ENCODE measurements at regions not wholly inside any gene's neighbourhood (a gene's known extent, or its start where the extent isn't known, plus 50 kb on each side); places are given as distances from the start of the nearest gene placed in this dataset.

- 94 to 96% methylated on average over 14 of the region's 14 CpGs for WGBS, 2 donors
- Histone ChIP-seq H3K4me1 (peaks cover 0 to 22% (median 20%) of the 10 kb centered on the region in 4 donors), H3K27me3 (no peaks in the 10 kb centered on the region), H3K27ac (no peak overlapping the region), H3K4me3 (no peak overlapping the region), H3K36me3 (no peaks in the 10 kb centered on the region), H3K9me3 (no peaks in the 10 kb centered on the region)
- DNase-seq (ENCODE audit: low spot score in 2 of 2) = no peak
- no peak for TF ChIP-seq EP300 (IDR thresholded peaks at IDR 0.05)
- TF ChIP-seq CTCF (IDR thresholded peaks at IDR 0.05) = no peak
- TF ChIP-seq POLR2A (IDR thresholded peaks at IDR 0.05) = no peak
These were observed 239.0 kb downstream of the SYK start for GRCh38 chr9:91040371-91041215.

- H3K27me3 ChIP-seq = no peaks in the 10 kb centered on the region
- WGBS, 2 donors = 90% methylated on average over 4 of the region's 4 CpGs
- H3K27ac ChIP-seq = no peak overlapping the region
- H3K9me3 ChIP-seq = no peaks in the 10 kb centered on the region
- DNase-seq (ENCODE audit: low spot score in 2 of 2) = no peak
- peaks cover 0 to 18% (median 16%) of the 10 kb centered on the region in 4 donors for H3K4me1 ChIP-seq
- H3K4me3 ChIP-seq = no peak overlapping the region
- TF ChIP-seq EP300 (IDR thresholded peaks at IDR 0.05) (no peak), POLR2A (IDR thresholded peaks at IDR 0.05) (no peak), CTCF (IDR thresholded peaks at IDR 0.05) (no peak)
- no peaks in the 10 kb centered on the region for H3K36me3 ChIP-seq
These were observed 240.4 kb downstream of the SYK start for GRCh38 chr9:91042024-91042423.

DNA sequence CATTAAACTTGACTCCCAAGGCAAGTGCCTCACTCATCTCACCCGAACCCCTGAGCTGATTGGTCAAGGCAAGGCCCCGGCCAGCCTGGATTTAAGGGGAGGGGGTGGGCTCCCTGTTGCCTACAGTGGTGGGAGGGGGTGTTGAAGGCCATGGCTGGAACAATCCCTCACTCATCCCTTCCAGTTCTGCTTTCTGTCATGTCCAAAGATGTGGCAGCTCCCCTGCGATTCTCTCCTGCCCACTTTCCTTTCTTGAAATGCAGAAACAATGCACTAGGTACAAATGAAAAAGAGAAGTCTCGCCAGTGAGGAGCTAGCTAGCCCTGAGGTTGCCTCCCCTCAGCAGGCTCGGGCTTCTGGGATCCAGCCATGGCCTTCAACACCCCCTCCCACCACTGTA is 240.9 kb downstream of the SYK start:
- TF ChIP-seq EP300 (IDR thresholded peaks at IDR 0.05) = no peak
- Histone ChIP-seq H3K27ac (no peak overlapping the region), H3K4me3 (no peak overlapping the region), H3K36me3 (no peaks in the 10 kb centered on the region), H3K27me3 (no peaks in the 10 kb centered on the region), H3K9me3 (no peaks in the 10 kb centered on the region), H3K4me1 (peaks cover 0 to 13% (median 11%) of the 10 kb centered on the region in 4 donors)
- WGBS, 2 donors = 87 to 89% methylated on average over 5 of the region's 5 CpGs
- DNase-seq (ENCODE audit: low spot score in 2 of 2) = no peak

- DNase-seq (ENCODE audit: low spot score in 2 of 2) = no peak
- Histone ChIP-seq H3K27me3 (no peaks in the 10 kb centered on the region), H3K36me3 (no peaks in the 10 kb centered on the region), H3K4me1 (peaks cover 0 to 6% (median 4%) of the 10 kb centered on the region in 4 donors), H3K9me3 (no peaks in the 10 kb centered on the region), H3K27ac (no peak overlapping the region), H3K4me3 (no peak overlapping the region)
- no peak for TF ChIP-seq CTCF (IDR thresholded peaks at IDR 0.05)
- TF ChIP-seq POLR2A (IDR thresholded peaks at IDR 0.05) = no peak
- no peak for TF ChIP-seq EP300 (IDR thresholded peaks at IDR 0.05)
- WGBS, 2 donors = 81 to 88% methylated on average over 18 of the region's 18 CpGs
These were observed 241.6 kb downstream of the SYK start for GRCh38 chr9:91043056-91043810.

GRCh38 chr9:91043811-91044175 is 242.2 kb downstream of the SYK start:
- H3K27me3 ChIP-seq = no peaks in the 10 kb centered on the region
- H3K36me3 ChIP-seq = no peaks in the 10 kb centered on the region
- H3K4me3 ChIP-seq = no peak overlapping the region
- H3K4me1 ChIP-seq = peaks cover 0 to under 1% (median 0%) of the 10 kb centered on the region in 4 donors
- no peaks in the 10 kb centered on the region for H3K9me3 ChIP-seq
- WGBS, 2 donors = 77% methylated on average over 5 of the region's 5 CpGs
- TF ChIP-seq CTCF (IDR thresholded peaks at IDR 0.05) (no peak), POLR2A (IDR thresholded peaks at IDR 0.05) (no peak), EP300 (IDR thresholded peaks at IDR 0.05) (no peak)
- no peak overlapping the region for H3K27ac ChIP-seq
- no peak for DNase-seq (ENCODE audit: low spot score in 2 of 2)
